ENCODE measurements at regions not wholly inside any gene's neighbourhood (a gene's known extent, or its start where the extent isn't known, plus 50 kb on each side); places are given as distances from the start of the nearest gene placed in this dataset.

DNA sequence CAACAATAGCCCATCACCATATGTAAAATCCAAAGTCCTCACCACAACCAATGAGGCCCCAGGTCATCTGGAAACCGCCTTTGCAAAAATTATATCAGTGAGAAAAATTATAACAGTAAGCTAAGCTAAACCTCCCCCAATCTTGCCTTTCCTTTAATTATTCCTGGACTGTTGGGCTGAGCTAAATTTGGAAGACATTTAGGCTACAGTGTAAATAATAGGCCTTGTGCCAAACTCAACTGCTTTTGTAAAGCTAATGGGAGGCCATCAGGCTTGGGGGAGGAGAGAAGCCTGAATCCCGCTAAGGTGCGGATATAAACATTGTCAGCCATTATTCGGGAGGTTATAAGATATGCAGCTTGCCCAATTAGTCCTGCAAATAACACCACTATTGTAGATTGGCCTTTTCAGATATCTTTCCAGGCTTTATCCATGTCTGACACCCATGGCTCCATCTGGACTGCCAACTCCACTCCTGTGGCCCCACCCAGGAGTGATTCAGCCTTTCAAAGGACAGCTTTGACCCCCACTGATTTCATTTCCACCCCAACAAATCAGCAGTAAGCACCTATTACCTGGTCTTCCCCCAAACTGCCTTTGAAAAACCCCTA is 53.0 kb upstream of the CA12 start:
- no peak for DNase-seq (ENCODE audit: low read depth)
- no peak for TF ChIP-seq CTCF (IDR thresholded peaks at IDR 0.05; ENCODE audit: control insufficient read depth, insufficient read depth, low read depth, low read length, missing control alignments)

GRCh38 chr15:63435204-63435820 is 53.7 kb upstream of the CA12 start:
- no peak for DNase-seq (ENCODE audit: low read depth)
- no peak overlapping the region for H3K4me3 ChIP-seq (ENCODE audit: control insufficient read depth, low read depth, low read length)
- TF ChIP-seq CTCF (IDR thresholded peaks at IDR 0.05; ENCODE audit: control insufficient read depth, insufficient read depth, low read depth, low read length, missing control alignments): no peak

More for the DNA sequence above, 53.0 kb upstream of the CA12 start:
- H3K4me3 ChIP-seq (ENCODE audit: control insufficient read depth, low read depth, low read length): no peak overlapping the region

DNA sequence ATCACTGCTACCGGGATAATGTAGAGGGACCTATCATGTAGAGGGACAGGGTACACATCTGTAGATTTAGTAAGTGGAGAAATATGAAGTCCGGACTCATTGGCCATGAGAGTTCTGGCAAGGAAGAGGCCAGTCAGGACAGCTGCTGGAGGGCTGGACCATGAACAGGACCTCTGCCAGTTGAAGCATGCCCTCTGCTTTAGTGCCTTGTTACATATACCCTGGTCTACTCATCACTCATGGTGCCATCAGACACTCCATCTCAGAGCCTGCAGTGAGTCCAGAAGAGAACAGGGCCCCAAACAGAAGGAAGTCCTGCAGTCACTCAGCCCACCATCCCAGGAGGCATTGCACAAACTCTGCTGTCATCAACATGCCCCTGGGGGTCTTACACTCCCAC is 54.7 kb upstream of the CA12 start:
- no peak overlapping the region for H3K4me3 ChIP-seq (ENCODE audit: control insufficient read depth, low read depth, low read length)
- TF ChIP-seq CTCF (IDR thresholded peaks at IDR 0.05; ENCODE audit: control insufficient read depth, insufficient read depth, low read depth, low read length, missing control alignments): no peak
- no peak for DNase-seq (ENCODE audit: low read depth)

DNA sequence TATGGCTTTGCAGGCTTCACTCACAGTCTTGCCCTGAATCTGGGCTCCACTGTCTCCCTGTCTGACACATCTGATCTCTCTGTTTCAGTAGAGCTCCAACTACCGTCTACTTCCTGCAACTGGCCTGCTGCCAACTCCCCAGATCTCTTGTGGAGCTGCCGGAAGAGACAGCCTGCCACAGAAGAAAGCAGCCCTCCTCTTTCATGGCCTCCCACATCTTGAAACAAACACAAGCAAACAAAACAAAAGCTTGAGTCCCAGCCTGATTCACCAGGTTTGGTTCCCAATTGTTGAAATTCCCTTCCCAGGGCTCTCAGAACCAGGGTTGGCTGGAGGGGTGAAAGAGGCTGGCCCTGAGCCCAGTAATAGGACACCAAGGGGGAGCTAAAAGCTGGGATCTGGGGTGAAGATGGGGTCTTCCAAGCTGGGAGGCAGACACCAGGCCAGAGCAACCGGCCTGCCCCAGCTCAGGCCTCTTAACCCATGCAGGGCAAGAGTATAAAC is 55.3 kb upstream of the CA12 start:
- no peak overlapping the region for H3K4me3 ChIP-seq (ENCODE audit: control insufficient read depth, low read depth, low read length)
- peak; percentile 55 for DNase-seq (ENCODE audit: low read depth)

GRCh38 chr15:63439536-63440264 is 58.1 kb upstream of the CA12 start:
- no peak for DNase-seq (ENCODE audit: low read depth)
- TF ChIP-seq CTCF (IDR thresholded peaks at IDR 0.05; ENCODE audit: control insufficient read depth, insufficient read depth, low read depth, low read length, missing control alignments): no peak
- H3K4me3 ChIP-seq (ENCODE audit: control insufficient read depth, low read depth, low read length): no peak overlapping the region

More for the DNA sequence above, 55.3 kb upstream of the CA12 start:
- TF ChIP-seq CTCF (IDR thresholded peaks at IDR 0.05; ENCODE audit: control insufficient read depth, insufficient read depth, low read depth, low read length, missing control alignments): no peak

DNA sequence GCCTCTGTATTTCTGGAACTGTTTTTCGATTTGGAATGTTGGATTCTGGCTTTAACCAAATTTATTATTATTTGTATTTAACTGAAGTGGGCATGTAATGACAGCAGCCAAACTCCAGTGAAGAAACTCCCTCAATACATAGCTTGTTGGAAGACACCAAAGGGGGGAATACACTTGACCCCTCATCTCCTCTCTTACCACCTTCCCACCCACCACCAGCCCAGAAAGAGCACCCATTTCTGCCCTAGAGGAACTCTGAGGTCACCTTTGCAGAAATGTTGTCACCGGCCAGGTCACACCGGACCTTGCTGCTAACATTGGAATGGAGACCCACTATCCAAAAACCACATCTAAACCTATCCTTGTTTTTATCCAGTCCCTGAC is 58.6 kb upstream of the CA12 start:
- TF ChIP-seq CTCF (IDR thresholded peaks at IDR 0.05; ENCODE audit: control insufficient read depth, insufficient read depth, low read depth, low read length, missing control alignments): no peak
- H3K4me3 ChIP-seq (ENCODE audit: control insufficient read depth, low read depth, low read length): no peak overlapping the region
- no peak for DNase-seq (ENCODE audit: low read depth)
